GM19099 (cell line): ENCODE measurements at regions not wholly inside any gene's neighbourhood (a gene's known extent, or its start where the extent isn't known, plus 50 kb on each side); places are given as distances from the start of the nearest gene placed in this dataset.

Experiments
- POLR2A ChIP-seq: IDR thresholded peaks from 3 replicates; pipeline ENCODE4 v1.6.1; 2011; ENCODE audit warnings: low read depth; ENCODE audit not compliant: insufficient read length; ENCODE audit errors: extremely low read depth

DNA sequence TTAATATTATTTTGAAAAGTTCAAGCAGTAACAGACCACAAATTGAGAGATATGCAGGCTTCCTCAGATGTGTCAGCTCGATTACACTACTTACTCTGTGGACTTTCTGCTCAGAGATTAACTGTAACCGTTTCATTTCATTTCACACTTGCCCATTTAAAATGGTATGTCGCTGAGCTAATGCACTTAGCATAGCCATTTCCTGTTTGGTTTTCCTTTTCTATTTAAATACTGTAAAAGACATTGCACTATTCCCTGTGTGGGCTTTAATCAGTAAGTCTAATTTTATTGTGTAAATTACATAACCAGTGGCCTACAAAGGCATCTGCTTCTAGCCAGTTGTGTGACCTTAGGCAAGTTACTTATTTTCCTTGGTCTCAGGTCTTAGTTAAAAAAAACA lies 237.6 kb downstream of the LACC1 start:
- no peak for TF ChIP-seq POLR2A

DNA sequence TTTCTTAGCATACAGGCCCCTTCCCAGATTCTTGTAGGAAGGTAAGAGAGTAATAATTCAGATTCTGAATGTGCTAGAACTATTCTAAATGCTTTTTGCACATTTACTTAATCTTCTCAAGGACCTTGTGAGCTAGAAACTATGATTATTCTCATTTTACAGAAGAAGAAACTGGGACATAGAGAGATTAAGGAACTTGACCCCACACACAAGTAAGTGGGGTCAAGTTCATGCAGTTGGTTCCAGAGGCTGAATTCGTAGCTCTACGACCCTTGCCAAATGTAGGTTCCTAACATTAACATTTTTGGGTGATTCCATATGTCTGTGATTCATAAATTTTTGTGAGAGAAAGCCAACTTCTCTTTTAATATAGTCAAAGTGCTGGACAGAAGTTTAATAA lies 238.1 kb downstream of the LACC1 start:
- TF ChIP-seq POLR2A: no peak

DNA sequence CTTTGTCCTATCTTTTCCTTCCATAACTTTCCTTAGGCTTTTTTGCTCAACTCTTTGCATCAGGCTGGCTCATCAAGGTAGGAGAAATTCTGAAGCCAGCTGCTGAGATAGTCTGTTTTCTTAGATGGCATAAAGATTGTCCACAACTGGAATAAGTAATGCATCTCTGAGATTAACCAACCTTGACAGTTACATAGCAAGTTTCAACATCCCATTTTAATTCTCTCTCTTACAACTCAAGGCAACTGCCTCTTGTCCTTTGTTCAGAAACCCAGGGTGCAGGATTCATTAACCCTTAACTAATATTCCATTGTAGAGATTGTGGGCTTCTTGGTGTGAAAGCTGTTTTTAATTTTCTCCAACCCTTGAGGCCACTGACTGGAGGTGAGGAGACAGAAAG lies 239.2 kb downstream of the LACC1 start:
- TF ChIP-seq POLR2A: no peak

DNA sequence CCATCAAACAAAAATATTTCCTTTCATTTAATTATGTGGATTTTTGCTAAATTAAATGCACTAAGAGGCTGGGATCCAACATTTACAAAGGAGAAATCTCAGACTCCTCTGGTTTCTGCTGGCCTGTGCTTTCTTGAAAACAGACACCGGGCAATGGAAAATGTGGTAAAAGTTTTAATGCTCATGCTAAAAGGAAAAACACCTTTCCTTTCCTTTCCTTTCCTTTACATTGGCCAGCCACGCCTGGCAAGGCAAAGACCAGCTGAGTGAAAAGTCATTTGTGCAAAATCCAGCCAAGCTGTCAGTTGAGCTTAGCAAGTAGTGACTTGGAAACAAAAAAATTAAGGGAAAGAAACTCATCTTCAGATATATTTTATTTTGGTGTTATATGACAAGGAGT lies 240.3 kb downstream of the LACC1 start:
- TF ChIP-seq POLR2A: no peak

DNA sequence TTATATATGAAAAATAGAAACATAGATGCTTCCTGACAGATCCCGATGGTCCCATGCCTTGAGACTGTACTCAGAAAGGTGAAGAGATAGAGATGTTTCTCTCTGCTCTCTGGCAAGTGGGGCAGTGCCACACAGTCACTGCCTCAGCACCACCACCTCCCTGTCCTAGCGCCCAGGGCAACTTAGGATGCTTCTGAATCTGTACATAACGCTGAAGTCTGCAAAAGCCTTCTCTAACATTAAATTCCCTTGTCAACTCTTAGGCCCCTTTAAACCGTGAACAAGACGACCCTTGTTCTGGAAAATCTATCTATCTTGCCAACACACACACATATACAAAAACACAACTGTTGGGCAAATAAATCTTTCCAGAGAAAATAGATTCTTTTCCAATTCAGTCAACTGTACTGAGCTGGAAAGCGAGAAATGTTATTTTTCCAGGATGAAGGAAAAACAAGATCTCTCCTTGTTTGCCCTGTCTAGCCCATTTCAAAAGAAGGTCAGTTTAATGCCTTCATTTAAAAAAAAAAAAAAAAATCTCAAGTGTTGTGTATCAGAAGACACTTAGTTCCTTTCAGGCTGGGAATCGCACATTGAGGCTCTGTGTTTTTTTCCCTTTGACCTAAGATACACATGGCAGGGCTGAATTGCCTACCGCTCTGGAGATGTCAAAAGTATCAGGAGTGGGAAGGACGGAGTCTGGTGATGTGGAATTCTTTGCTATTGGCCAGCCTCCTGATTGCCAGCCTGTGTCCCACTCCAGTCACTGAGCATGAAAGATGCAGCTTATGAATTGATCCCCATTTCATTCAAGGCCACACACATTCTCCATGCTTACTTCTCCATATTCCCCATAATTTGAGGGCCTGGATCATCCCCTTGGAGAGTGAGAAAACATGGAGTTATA lies 241.4 kb downstream of the LACC1 start:
- TF ChIP-seq POLR2A: no peak

DNA sequence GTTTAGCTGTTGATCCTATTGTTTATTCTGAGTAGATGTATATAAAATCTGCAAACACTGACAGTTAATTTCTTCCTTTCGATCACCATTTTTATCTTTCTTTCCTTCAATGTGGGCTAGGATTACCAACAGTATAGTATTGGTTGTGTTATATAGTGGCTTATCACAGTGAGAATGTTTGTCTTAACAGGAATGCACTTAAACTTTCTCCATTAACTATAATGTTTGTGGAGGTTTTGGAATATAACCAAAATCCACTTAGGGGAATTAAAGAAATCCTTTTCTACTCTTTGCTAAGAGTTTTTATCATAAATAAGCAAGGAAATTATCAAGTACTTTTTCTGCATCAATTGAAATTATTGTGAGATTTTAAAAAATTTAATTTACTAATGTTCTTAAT lies 244.6 kb downstream of the LACC1 start:
- TF ChIP-seq POLR2A: no peak

DNA sequence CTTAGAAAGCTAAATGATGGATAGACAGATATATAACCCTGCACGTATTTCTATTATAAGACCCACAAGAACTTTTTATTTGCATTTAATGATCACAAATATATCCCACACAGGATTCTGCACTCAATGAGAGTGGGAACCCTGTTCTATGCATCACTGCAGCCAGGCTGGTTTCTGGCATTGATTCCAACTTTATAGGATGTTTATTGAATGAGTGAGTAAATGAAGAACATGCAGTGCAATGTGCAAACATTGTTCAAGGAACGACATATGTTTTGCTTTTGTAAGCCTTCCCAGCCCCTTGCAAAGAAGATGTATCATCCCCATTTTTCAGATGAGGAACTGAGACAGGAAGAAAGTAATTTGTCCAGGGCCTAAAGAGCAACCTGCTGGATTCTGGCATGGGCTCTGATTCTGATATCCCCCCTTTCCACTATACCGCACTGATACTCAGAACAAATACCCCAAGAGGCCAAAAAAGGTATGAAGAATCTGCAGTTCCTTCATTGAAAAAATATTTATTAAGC lies 246.3 kb downstream of the LACC1 start:
- TF ChIP-seq POLR2A: no peak

DNA sequence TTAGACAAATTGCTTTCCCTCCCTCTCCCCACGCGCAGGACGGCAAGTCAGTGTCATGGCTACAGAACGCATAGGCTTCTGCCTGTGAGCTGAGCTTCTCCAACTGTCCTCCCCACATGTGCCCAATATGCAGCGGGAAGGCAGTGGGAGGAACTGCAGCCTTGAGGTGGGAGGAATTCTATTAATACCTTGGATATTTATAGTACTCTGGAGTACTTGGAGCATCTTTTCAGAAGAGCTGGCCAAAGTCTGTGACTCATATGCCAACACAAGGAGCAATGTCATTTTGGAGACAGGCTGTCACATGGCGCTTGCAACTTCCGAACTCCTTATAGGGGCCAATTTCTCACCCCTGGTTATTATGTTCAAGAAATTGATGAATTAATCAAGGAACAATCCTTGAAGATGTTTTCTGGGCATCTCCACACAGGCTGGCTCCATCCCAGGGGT lies 245.0 kb upstream of the SERP2 start:
- TF ChIP-seq POLR2A: no peak

DNA sequence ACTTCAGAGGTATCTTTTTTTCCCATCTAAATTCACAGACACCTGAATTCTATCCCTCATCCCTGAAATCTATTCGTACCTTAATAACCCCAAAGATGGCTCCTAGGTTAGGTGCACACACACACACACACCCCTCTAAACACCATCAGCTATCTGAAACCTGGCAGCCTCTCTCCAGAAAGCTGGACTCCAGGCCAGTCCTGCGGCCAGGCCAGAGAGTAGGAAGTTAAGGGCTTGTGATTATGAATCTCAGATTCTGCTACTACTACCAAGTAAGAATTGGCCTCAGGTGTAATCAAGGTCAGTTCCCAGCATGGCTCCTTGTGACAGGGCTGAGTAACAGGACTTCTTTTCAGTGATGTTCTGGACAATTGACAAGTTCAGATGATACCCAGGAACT lies 244.2 kb upstream of the SERP2 start:
- no peak for TF ChIP-seq POLR2A

DNA sequence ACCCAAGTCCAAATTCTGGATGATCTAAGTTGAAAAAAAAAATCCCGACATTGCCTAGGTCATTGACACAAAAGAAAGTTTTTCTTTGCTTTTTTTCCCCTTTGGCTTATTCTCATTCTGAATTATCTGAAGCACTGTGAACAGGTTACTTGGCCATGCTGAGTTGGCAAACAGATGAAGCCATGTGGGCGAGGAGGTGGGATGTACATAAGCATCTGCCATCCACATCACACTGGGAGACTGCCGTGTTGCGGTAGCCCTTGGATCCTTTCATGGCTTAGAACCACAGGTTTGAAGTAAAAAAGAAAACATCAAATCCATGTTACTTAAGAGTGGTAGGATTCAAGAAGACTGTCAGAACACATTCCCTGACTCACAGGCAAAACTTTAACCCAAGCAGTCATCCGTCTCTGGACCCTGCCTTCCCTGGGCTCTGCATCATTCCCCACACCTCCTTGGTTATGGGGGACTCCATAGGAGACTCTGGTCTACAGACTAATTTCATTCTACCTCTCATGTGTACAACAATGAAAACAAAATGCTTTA lies 242.5 kb upstream of the SERP2 start:
- no peak for TF ChIP-seq POLR2A

DNA sequence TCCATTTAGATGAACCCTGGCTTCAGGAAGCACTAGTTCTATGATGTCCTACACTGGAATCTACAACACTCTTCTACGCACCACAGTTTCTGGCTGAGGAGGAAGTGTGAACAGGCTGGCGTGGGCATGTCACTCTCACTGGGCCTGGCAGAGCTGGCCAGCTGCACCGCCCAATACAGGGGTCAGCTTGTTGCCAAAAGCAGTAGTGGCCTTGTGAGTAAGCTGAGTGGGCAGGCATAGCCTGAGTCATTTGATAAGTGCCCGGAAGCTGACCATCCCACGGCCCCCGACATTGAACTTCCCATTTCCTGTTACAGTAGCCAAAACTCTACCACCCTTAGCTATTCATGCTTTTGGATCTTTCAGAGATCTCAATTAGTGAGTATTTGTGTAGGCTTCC lies 240.9 kb upstream of the SERP2 start:
- no peak for TF ChIP-seq POLR2A

DNA sequence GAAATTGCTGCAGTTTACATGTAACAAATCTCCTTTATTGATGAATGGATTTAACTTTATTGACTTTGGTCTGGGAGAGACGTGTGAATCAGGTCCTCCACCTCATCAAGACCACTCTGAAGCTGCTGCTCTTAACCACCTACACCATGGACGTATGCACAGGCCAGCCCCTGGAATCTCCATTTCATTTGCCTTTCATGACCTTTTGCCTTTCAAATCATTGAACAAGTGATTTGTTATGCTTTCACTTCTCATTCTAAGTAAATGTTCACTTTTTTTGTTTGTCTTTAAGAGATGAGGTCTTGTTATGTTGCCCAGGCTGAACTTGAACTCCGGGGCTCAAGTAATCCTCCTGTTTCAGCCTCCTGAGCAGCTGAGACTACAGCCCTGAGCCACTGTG lies 240.0 kb upstream of the SERP2 start:
- TF ChIP-seq POLR2A: no peak

DNA sequence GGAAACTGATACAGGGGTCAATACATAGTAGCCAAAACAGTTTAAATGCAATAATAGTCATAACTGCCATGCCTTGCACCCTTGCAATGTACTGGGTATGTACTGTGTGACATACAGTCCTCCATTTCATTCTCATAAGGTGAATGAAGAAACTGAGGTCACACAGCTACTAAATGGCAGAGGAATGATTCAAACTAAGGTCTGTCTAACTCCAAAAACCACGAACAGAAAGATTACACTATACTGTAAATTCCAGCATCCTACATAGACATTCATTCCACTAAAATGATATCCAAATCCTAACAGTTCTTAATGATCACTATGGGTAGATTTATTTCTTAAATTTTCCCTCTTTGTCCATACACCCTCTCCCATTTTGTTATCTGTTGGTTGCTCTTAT lies 238.1 kb upstream of the SERP2 start:
- TF ChIP-seq POLR2A: no peak

DNA sequence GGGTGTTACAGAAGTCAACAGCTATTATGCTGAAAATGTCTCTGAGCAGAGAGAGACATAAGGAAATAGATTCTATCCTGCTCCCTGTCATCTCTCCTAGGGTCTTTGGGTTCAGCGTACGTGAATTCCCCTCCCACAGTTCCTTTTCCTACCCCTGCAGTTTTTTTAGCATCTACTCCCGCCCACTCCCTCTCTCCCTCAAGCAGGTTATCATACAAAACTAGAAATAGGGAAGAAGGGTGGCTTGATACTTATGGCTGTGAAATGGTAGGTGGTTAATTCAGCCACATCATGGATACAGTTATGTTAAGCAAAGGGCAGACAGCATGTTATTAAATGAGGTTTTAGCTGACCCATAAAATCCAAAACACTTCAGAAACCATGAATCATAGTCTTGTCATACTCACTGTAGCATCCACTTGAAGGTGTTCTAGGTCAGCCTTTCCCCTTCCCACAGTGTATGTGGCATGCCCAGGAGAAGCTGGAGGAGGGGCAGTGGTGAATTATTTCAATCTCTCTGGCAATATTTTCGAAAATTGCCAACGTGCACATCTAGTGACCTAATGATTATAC lies 236.8 kb upstream of the SERP2 start:
- TF ChIP-seq POLR2A: no peak

DNA sequence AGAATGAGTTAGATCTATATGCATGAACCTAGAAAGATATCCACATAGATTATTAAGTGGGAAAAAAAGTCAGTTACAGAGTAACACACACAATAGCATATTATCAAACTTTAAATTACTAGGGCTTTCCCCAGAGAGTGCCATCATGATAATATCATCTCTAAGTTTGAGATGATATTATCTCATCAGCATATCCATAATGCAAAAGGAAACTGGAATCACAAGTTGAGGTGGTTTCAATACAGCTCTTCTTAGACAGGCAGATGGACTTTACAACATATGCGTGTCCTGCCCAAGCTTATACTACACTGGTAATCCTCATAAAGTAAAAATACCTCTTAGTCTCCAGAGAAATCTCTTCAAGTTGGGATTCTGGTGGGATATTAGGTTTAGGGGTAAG lies 236.2 kb upstream of the SERP2 start:
- no peak for TF ChIP-seq POLR2A

DNA sequence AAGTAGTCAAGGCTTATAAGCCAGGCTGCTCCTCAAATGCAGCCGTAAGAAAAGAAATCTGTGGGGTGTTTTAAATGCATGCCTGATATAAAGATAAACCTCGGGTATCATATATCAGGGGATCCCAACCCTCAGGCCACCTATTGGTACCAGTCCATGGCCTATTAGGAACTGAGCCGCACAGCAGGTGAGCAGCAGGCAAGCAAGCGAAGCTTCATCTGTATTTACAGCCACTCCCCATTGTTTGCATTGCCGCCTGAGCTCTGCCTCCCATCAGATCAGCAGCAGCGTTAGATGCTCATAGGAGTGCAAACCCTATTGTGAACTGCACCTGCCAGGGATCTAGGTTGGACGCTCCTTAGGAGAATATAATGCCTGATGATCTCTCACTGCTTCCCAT lies 233.5 kb upstream of the SERP2 start:
- TF ChIP-seq POLR2A: no peak

DNA sequence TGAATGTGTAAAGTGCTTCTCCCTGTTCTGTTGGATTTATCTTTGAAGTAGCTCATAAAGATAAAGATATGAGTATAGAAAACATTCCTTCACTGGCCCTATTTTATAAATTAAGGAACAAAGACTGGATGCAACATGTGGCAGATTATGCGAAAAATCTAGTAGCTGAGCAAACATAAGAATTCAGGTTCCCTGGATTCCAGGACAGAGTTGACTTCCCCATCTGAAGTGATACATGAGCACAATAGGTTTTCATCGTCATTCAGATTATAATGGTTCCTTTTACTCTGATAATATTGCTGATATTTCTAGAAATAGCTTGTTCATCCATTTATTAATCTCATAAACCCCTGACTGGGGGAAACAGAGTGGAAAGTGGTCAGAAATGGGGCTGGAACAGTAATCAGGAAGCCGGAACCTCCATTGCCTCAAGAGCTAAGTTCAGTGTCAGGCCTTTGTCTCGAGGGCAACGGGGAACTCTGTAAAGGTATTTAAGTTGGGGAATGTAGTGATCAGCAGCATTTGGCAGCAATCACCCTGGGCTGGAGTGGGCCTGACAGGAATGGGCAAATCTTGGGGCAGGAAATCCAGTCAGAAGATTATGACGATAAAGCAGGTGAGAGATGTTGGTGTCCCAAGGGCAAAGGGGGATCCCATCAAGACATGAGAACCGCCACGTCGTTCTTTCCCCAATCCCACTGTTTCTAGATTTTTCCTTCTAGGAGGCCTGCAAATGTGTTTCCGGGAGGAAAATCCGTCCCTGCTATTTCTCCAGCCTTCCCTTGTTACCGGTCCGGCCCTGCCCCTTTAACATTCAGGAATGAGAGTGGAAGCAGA lies 232.5 kb upstream of the SERP2 start:
- no peak for TF ChIP-seq POLR2A
